ENCODE measurements at regions not wholly inside any gene's neighbourhood (a gene's known extent, or its start where the extent isn't known, plus 50 kb on each side); places are given as distances from the start of the nearest gene placed in this dataset.

- intact Hi-C loops (cut with micrococcal nuclease): no loop called here
- DNase-seq (ENCODE audit: low spot score): no peak
- no peaks in the 10 kb centered on the region for H3K4me1 Mint-ChIP-seq (ENCODE audit: low read depth)
Measured at GRCh38 chr10:78846071-78846470, 222.7 kb upstream of the ZMIZ1 start.

DNA sequence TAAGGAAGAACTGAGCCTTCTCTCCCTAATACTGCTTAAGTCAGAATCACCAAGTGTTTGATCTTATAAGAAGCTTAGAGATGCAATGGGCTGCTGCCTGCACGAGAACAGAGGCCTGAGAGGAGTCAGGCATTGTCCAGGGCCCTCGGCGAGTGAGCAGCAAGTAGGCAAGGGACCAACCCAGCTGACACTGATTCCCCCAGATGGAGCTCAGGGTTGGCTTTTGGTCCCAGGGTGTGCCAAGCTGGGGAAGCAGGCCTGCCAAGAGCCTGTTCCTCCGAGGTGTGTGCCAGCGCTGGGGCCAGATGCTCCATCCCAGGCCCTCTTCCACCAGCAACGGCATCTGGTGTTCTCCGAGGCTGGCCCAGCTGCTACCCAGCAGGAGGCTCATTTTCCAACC lies 222.0 kb upstream of the ZMIZ1 start:
- Mint-ChIP-seq H3K27me3 (ENCODE audit: insufficient read depth) (peaks cover 3% of the 10 kb centered on the region), H3K4me3 (no peak overlapping the region), H3K4me1 (ENCODE audit: low read depth) (no peaks in the 10 kb centered on the region), H3K27ac (no peak overlapping the region), H3K9me3 (no peaks in the 10 kb centered on the region), H3K36me3 (ENCODE audit: low read depth) (no peaks in the 10 kb centered on the region)
- intact Hi-C loops (cut with micrococcal nuclease): no loop called here
- DNase-seq (ENCODE audit: low spot score): no peak

More at GRCh38 chr10:78846071-78846470, 222.7 kb upstream of the ZMIZ1 start:
- no peaks in the 10 kb centered on the region for H3K9me3 Mint-ChIP-seq
- H3K4me3 Mint-ChIP-seq: no peak overlapping the region
- H3K36me3 Mint-ChIP-seq (ENCODE audit: low read depth): no peaks in the 10 kb centered on the region
- no peak overlapping the region for H3K27ac Mint-ChIP-seq
- peaks cover 3% of the 10 kb centered on the region for H3K27me3 Mint-ChIP-seq (ENCODE audit: insufficient read depth)

DNA sequence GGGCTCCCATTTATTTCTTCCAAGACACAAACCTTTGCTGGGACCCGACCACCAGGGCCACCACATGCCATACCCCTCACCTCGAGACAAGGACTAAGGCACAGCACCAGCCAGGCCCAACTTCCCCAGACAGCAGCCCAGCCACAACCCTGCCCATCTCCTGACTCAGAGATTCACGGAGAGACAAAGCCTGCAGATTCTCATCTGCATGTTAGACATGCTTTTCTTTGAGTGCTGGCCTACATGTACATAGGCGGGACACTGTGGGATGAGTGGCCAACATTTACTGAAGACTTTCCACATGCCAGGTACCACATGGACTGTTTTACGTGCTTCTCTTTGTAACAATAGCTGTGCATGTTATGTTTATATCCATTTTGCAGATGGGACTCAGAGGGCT lies 221.3 kb upstream of the ZMIZ1 start:
- peaks cover 3% of the 10 kb centered on the region for H3K27me3 Mint-ChIP-seq (ENCODE audit: insufficient read depth)
- H3K4me1 Mint-ChIP-seq (ENCODE audit: low read depth): no peaks in the 10 kb centered on the region
- H3K4me3 Mint-ChIP-seq: no peak overlapping the region
- no peaks in the 10 kb centered on the region for H3K9me3 Mint-ChIP-seq
- intact Hi-C loops (cut with micrococcal nuclease): no loop called here
- no peaks in the 10 kb centered on the region for H3K36me3 Mint-ChIP-seq (ENCODE audit: low read depth)
- H3K27ac Mint-ChIP-seq: no peak overlapping the region
- no peak for DNase-seq (ENCODE audit: low spot score)

DNA sequence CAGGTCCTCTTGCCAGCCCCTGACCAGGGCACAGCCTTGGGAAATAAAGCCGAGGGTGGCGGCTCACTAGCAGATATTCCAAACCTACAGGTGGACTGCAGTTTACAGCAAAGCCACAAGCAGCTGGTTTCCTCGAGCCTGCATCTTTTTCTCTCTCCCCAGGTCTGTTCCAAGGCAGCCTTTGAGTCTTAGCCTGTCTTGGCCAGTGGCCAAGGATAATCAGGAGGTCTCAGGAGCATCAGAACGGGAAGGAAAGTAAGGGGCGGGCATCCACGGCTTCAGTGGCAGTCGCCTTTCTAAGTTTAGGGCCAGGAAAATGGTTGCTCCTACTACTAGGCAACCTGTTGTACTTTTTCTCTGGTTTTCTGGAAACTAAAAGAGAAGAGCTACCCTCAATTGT lies 219.7 kb upstream of the ZMIZ1 start:
- Mint-ChIP-seq H3K27ac (no peak overlapping the region), H3K4me1 (ENCODE audit: low read depth) (no peaks in the 10 kb centered on the region), H3K9me3 (no peaks in the 10 kb centered on the region), H3K36me3 (ENCODE audit: low read depth) (no peaks in the 10 kb centered on the region), H3K27me3 (ENCODE audit: insufficient read depth) (no peaks in the 10 kb centered on the region), H3K4me3 (no peak overlapping the region)
- intact Hi-C loops (cut with micrococcal nuclease): no loop called here
- DNase-seq (ENCODE audit: low spot score): no peak

DNA sequence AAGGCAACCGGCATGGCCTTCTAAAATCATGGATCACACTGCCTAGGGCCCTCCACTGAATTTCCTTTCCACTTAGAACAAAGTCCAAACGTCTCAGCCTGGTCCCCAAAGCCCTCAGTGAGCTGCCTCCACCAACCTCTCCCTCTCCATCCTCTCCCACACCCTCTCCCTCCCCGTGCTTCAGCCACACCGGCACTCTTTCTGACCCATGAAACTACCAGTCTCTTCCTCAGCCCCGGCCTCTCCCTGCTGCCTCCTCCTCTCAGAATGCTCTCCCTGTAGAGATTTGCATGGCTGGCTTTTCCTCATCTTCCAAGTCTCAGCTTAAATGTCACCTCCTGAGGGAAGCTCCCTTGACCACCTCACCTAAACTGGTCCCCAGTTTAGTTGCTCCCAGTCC lies 219.0 kb upstream of the ZMIZ1 start:
- Mint-ChIP-seq H3K4me1 (ENCODE audit: low read depth) (no peaks in the 10 kb centered on the region), H3K9me3 (no peaks in the 10 kb centered on the region), H3K27ac (no peak overlapping the region), H3K27me3 (ENCODE audit: insufficient read depth) (no peaks in the 10 kb centered on the region), H3K36me3 (ENCODE audit: low read depth) (no peaks in the 10 kb centered on the region), H3K4me3 (no peak overlapping the region)
- no peak for DNase-seq (ENCODE audit: low spot score)
- intact Hi-C loops (cut with micrococcal nuclease): no loop called here

- Mint-ChIP-seq H3K9me3 (no peaks in the 10 kb centered on the region), H3K4me1 (ENCODE audit: low read depth) (no peaks in the 10 kb centered on the region), H3K36me3 (ENCODE audit: low read depth) (no peaks in the 10 kb centered on the region), H3K27ac (no peak overlapping the region), H3K4me3 (no peak overlapping the region), H3K27me3 (ENCODE audit: insufficient read depth) (no peaks in the 10 kb centered on the region)
- DNase-seq (ENCODE audit: low spot score): no peak
- intact Hi-C loops (cut with micrococcal nuclease): no loop called here
Measured at GRCh38 chr10:78850644-78851435, 217.9 kb upstream of the ZMIZ1 start.

DNA sequence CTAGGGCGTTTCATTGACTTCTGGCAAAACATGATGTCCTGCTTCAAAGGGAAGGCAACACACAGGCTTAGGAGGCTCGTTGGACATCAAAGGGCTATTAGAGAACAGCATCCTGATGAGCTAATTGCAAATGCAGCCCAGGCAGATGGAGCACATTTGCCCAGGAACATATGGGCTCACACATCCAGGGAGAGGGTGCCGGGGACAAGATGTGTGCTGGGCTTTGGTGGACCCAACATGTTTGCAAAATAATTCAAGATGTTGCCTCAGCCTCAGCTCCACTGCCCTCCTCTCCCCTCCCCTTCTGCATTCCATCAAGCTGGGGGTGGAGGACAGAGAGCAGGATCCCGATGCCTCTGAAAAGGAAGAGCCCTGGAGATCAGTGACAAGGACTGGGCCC lies 217.1 kb upstream of the ZMIZ1 start:
- no peak for DNase-seq (ENCODE audit: low spot score)
- Mint-ChIP-seq H3K36me3 (ENCODE audit: low read depth) (no peaks in the 10 kb centered on the region), H3K9me3 (no peaks in the 10 kb centered on the region), H3K27me3 (ENCODE audit: insufficient read depth) (no peaks in the 10 kb centered on the region), H3K4me1 (ENCODE audit: low read depth) (no peaks in the 10 kb centered on the region), H3K27ac (no peak overlapping the region), H3K4me3 (no peak overlapping the region)
- intact Hi-C loops (cut with micrococcal nuclease): no loop called here

DNA sequence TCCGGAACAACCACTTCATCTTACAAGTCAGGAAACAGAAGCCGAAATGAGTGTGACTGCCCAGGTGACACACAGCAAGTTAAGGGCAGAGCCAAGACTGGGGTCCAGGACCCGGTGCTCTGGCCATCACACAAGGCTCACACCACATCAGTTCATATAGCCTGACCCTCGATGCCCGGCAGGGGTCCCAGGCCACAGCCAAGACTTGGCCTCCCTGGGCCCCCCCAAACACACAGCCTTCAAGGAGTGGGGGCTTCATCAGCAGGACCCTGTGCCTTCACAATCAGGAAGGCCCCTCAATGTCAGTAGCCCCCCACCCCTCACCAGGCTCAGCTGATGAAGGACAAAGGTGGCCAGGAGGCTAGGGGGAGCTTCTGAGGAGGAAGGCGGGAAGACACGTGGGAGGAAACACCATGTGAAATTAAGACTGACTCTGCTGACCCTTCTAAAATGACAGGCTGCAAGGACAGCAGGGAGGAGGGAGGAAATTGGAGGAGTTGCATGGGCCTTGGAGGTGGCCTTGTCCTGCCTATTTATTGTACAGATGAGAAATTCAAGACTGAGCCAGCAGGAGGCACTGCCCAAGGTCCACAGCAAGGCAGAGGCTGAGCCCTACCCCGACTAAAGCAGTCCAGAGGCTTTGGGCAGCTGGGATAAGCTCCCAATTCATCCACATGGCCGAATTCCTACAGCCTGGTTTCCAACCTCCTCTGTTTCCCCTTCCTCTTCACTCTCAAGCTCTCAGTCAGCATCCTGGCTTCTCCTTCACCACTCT lies 216.1 kb upstream of the ZMIZ1 start:
- Mint-ChIP-seq H3K4me3 (no peak overlapping the region), H3K4me1 (ENCODE audit: low read depth) (no peaks in the 10 kb centered on the region), H3K27me3 (ENCODE audit: insufficient read depth) (no peaks in the 10 kb centered on the region), H3K27ac (no peak overlapping the region), H3K36me3 (ENCODE audit: low read depth) (no peaks in the 10 kb centered on the region), H3K9me3 (no peaks in the 10 kb centered on the region)
- intact Hi-C loops (cut with micrococcal nuclease): loop anchor here (1.0 kb wide), 1 partner anchor 343 kb away; no protein-coding TSS in a partner anchor
- no peak for DNase-seq (ENCODE audit: low spot score)

DNA sequence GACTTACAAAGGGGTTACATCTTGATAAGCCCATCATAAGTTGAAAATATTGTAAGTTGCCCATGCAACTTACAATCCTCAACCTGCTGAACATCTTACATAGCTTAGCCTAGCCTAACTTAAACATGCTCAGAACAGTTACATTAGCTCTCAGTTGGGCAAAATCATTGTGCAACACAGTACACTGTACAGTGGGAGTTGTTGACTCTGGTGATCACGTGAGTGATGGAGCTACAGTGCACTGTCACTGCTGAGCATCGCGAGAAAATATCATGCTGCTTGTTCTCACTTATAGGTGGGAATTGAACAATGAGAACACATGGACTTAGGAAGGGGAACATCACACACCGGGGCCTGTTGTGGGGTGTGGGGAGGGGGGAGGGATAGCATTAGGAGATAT lies 214.9 kb upstream of the ZMIZ1 start:
- DNase-seq (ENCODE audit: low spot score): no peak

DNA sequence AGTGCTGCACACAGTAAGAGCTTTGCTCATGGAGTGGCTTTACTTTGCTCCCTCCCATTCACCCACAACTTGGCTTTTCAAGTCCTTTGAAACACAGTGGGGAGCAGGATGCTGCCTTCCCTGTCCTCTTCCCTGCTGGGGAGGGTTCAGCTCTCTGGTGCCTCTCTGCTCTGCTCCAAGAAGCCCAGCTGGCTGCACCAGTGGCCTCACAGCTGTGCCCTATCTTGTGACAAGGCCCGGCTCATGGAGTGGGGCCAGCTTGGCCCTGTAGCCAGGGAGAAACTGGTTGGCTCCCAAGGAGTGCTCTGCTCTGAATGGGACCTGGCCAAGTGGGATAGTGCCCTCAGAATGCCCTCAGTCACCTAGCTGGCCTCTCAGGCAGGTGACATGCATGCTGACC lies 212.3 kb upstream of the ZMIZ1 start:
- DNase-seq (ENCODE audit: low spot score): no peak
- Mint-ChIP-seq H3K27ac (no peak overlapping the region), H3K9me3 (no peaks in the 10 kb centered on the region), H3K4me1 (ENCODE audit: low read depth) (no peaks in the 10 kb centered on the region), H3K4me3 (no peak overlapping the region), H3K27me3 (ENCODE audit: insufficient read depth) (peaks cover 4% of the 10 kb centered on the region), H3K36me3 (ENCODE audit: low read depth) (no peaks in the 10 kb centered on the region)
- intact Hi-C loops (cut with micrococcal nuclease): no loop called here

More for the DNA sequence above, 214.9 kb upstream of the ZMIZ1 start:
- H3K27ac Mint-ChIP-seq: no peak overlapping the region
- H3K36me3 Mint-ChIP-seq (ENCODE audit: low read depth): no peaks in the 10 kb centered on the region
- H3K27me3 Mint-ChIP-seq (ENCODE audit: insufficient read depth): no peaks in the 10 kb centered on the region
- intact Hi-C loops (cut with micrococcal nuclease): loop anchor here (1.0 kb wide), 1 partner anchor 341 kb away; no protein-coding TSS in a partner anchor
- no peaks in the 10 kb centered on the region for H3K9me3 Mint-ChIP-seq
- H3K4me3 Mint-ChIP-seq: no peak overlapping the region
- no peaks in the 10 kb centered on the region for H3K4me1 Mint-ChIP-seq (ENCODE audit: low read depth)

DNA sequence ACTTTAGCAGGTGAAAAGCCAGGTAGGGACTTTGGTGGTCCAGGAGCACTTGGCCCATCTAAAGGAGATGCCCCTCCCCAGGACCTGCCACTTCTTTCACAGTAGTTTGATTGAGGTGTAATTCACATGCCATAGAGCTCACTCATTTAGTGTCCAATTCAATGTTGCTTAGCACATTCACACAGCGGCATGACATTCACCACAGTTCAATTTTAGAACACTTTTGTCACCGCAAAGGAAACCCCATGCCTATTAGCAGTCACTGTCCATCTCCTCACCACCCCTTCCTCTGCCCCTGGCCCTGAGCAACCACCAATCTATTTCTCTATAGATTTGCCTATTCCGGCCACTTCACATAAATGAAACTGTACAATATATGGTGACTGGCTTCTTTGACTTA lies 211.6 kb upstream of the ZMIZ1 start:
- no peak overlapping the region for H3K27ac Mint-ChIP-seq
- no peaks in the 10 kb centered on the region for H3K4me1 Mint-ChIP-seq (ENCODE audit: low read depth)
- DNase-seq (ENCODE audit: low spot score): no peak
- H3K9me3 Mint-ChIP-seq: no peaks in the 10 kb centered on the region
- no peaks in the 10 kb centered on the region for H3K36me3 Mint-ChIP-seq (ENCODE audit: low read depth)
- H3K27me3 Mint-ChIP-seq (ENCODE audit: insufficient read depth): peaks cover 4% of the 10 kb centered on the region
- intact Hi-C loops (cut with micrococcal nuclease): no loop called here
- H3K4me3 Mint-ChIP-seq: no peak overlapping the region

DNA sequence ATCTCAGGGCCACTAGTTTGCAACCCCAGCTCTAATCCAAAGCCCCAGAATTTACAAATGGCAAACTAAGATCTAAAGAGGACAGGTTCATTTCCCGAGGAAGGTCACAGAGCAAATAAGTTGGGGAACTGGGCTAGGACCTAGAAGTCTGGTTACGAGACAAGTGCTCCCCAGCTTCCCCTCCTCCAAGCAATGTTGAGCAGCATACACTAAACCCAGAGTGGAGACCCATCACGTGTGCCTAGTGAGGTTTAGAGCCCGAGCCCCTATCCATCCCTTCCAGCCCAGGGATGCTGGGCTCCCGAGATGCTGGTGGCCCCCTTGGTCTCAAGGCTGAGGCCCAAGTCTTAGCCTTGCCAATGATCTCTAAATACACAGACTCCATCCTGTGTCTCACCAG lies 209.5 kb upstream of the ZMIZ1 start:
- Mint-ChIP-seq H3K4me1 (ENCODE audit: low read depth) (no peaks in the 10 kb centered on the region), H3K9me3 (no peaks in the 10 kb centered on the region), H3K4me3 (no peak overlapping the region), H3K27me3 (ENCODE audit: insufficient read depth) (peaks cover 4% of the 10 kb centered on the region), H3K36me3 (ENCODE audit: low read depth) (no peaks in the 10 kb centered on the region), H3K27ac (no peak overlapping the region)
- intact Hi-C loops (cut with micrococcal nuclease): no loop called here
- no peak for DNase-seq (ENCODE audit: low spot score)

GRCh38 chr10:78859769-78860168 lies 209.0 kb upstream of the ZMIZ1 start:
- Mint-ChIP-seq H3K27me3 (ENCODE audit: insufficient read depth) (peaks cover 4% of the 10 kb centered on the region), H3K4me1 (ENCODE audit: low read depth) (no peaks in the 10 kb centered on the region), H3K36me3 (ENCODE audit: low read depth) (no peaks in the 10 kb centered on the region), H3K27ac (no peak overlapping the region), H3K4me3 (no peak overlapping the region), H3K9me3 (no peaks in the 10 kb centered on the region)
- DNase-seq (ENCODE audit: low spot score): no peak
- intact Hi-C loops (cut with micrococcal nuclease): no loop called here

All from activated T-helper 1 cell treated with anti-CD3 and anti-CD28 coated beads, Interleukin-12 subunit alpha, Interleukin-12 subunit beta, Interleukin-2, Interleukin-4 antibody, amounts not matched to agents 30 ng/mL and 10 ng/mL and 1 ng/mL, durations not matched to agents 14 hours and 24 hours and 36 hours (primary cell).